Vagina (tissue), 2 donors: ENCODE measurements at regions not wholly inside any gene's neighbourhood (a gene's known extent, or its start where the extent isn't known, plus 50 kb on each side); places are given as distances from the start of the nearest gene placed in this dataset.

Experiments
- CTCF ChIP-seq, 3 experiments: fragments of 450-650 bp in 2 of 3; fragments of 200-600 bp in 1 of 3; sonication (generic) in 1 of 3; IDR thresholded peaks; one replicate each; pipeline ENCODE4 v1.5.1; 2017 to 2019; ENCODE audit warnings: antibody characterized with exemption in 3 of 3, mild to moderate bottlenecking in 2 of 3, moderate library complexity in 2 of 3
- POLR2A ChIP-seq, 2 donors: fragments of 450-650 bp; IDR thresholded peaks; one replicate each; pipeline ENCODE4 v1.6.1; 2017; ENCODE audit warnings: antibody characterized with exemption in 2 of 2, mild to moderate bottlenecking in 2 of 2, moderate library complexity in 2 of 2
- POLR2AphosphoS5 ChIP-seq, 2 donors: sonication (generic); formaldehyde crosslinking; IDR thresholded peaks; one replicate each; pipeline ENCODE4 v1.9.0; 2017; ENCODE audit warnings: antibody characterized with exemption in 2 of 2, mild to moderate bottlenecking in 2 of 2, low read depth in 1 of 2; ENCODE audit not compliant: insufficient read depth in 1 of 2

DNA sequence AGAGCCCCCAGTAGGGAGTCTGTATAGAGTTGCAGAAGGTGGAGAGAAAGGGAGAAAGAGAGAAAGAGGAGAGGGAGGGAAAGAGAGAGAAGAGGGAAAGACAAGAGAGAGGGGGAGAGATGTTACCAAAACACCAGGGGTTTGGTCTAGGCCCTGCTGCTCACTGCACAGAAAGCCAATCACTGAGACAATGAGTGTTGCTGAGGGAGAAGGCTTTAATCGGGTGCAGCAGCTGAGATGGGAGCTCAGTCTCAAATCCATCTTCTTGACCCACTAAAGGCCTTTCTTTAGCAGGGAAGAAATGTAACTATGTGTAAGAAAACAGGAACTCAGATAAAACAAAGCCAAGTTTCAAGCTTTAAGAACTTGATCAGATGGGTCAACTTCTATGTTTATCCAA lies 198.2 kb upstream of the FOXK1 start:
- no peak for TF ChIP-seq CTCF (IDR thresholded peaks at IDR 0.05)
- no peak for TF ChIP-seq POLR2AphosphoS5 (IDR thresholded peaks at IDR 0.05; ENCODE audit: insufficient read depth in 1 of 2, low read depth in 1 of 2)
- TF ChIP-seq POLR2A (IDR thresholded peaks at IDR 0.05): no peak
